HS-5 (cell line): ENCODE measurements at regions not wholly inside any gene's neighbourhood (a gene's known extent, or its start where the extent isn't known, plus 50 kb on each side); places are given as distances from the start of the nearest gene placed in this dataset.
"Not testable (repeated sequence)": the region's sequence is repeated elsewhere in the genome, so short reads cannot be mapped to it uniquely, and the experiment has no call there.

Source experiments
- DNase-seq: peaks from one replicate; pipeline ENCODE4 v3.0.0-alpha.2; 2012; ENCODE audit warnings: low read depth

- DNase-seq: no peak
These were observed 160.4 kb downstream of the UACA start for GRCh38 chr15:70602834-70603560.

DNA sequence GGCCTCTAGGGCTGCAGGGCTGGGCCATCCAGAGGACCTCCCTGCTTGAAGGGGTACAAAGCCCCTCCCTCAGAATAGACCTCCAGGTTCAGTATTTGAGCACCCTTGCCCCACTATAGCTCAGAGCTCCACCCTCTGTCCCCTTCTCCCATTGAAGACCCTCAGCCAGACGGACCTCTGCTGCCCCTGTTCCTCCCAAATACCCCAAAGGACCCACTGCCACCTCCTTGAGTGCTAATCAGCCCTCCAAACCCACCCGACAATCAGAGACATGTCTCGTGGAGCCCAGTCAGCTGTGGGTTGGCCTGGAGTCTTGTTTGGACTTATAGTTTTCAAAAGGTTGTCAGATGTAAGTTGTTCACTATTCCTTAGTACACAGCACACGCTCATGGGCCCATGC, 161.1 kb downstream of the UACA start:
- DNase-seq: no peak

GRCh38 chr15:70597945-70598344, 165.4 kb downstream of the UACA start:
- DNase-seq: no peak

DNA sequence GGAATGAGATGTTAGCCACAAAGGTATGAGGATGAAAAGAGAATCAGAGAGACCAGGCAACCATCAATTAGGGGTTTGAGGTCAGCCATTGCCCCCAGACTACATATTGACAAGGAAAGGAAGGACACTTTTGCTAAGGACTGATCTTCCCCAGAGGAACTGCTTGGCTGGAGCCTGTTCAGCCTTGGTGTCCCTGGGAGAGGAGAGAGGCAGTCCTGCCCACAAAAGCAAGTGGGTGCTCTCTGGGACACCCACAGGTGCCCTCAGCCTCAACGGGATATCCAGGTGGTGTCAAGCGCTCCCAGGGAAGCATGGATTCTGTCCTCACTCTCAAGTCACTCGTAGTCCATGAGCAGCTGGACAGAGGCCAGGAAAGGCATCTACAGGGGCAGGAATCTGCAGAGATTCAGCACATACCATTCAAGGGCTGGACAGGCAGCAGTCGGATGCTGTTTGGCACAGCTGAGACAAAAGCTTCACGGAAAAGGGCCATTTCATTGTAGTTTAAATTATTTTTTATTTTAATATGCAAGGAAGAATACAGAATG, 166.2 kb downstream of the UACA start:
- DNase-seq: no peak

DNA sequence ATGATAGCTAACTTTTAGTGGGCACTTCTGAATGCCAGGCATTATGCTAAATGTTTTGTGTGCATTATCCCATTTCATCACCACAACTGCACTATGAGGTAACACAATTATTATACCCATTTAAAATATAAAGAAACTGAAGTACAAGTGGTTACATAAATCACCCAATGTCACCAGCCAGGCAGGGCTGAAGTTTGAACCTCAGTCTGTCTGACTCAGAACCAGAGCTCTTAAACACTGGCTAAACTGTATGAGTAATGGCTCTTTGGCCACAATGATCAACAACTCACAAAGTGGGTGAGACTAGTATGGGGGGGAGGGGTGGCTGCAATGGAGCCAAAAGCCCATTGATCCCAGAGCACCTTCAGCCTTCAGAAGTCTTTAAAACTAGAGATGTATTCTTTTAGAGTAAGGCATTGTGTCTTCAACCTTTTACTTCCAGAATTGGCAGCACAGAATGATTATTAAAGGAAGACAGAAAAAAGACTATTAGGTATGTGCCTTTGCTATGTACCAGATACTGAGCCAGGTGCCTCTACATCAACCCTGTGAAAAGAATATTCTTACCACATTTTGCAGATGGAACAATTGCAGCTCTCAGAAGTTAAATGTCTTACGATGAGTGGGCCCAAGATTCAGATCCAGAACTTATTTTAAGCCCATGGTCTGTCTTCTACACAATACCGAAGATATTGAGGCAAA, 166.9 kb downstream of the UACA start:
- peak; percentile 28 for DNase-seq

DNA sequence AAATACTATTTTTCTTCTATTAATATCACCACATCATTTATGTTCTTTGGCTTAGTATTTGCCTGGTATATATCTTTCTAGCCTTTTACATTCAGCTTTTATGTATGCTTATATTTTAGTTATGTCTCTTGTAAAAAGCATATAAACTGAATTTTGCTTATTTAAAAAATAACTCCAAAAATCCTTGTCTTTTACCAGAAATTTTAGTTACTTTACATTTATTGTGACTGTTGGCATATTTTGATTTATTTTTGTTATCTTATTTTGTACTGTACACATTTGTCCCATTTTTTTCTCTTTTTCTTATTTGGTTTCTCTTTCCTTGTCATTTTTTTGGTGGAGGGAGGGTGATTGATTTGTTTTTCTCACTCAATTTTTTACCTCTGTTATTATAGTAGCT, 169.6 kb downstream of the UACA start:
- no peak for DNase-seq

DNA sequence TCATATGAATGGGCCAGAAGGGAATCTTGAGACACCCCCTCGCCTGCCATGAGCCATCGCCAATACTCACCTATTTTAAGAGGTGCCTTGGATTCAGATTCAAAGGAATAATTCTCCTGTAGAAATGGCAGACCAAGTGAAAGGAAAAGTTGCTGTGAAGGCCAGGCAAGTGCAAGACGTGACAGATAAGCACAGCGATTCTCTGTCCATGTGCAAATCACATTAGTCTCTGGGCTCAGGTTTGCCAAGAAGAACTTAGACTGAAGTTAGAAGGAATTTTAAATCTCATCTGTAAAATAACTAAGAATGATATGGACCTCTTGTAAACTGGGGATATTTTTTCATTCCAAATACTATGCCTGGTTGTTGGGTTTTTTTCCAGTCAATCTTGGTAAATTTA, 173.6 kb downstream of the UACA start:
- no peak for DNase-seq

DNA sequence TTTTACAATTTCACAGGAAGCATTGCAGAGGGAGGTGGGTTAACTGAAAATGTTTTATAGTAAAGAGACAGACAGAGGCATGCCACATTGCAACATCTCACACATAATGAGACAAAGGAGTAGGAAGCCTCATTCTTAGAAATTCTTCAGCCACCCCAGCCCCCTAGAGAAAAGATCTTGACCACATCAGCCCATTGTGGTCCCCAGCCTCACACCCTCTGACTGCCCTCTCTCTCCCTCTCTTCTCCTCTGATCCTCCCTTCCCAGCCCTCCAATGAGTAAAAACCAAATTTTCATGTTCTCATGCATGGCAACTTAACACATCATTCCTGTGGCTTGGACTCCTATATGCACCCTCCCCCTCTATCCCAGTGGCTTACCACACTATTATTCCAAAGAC, 174.1 kb downstream of the UACA start:
- DNase-seq: no peak

- DNase-seq: no peak
These were observed 174.7 kb downstream of the UACA start for GRCh38 chr15:70588613-70589012.

DNA sequence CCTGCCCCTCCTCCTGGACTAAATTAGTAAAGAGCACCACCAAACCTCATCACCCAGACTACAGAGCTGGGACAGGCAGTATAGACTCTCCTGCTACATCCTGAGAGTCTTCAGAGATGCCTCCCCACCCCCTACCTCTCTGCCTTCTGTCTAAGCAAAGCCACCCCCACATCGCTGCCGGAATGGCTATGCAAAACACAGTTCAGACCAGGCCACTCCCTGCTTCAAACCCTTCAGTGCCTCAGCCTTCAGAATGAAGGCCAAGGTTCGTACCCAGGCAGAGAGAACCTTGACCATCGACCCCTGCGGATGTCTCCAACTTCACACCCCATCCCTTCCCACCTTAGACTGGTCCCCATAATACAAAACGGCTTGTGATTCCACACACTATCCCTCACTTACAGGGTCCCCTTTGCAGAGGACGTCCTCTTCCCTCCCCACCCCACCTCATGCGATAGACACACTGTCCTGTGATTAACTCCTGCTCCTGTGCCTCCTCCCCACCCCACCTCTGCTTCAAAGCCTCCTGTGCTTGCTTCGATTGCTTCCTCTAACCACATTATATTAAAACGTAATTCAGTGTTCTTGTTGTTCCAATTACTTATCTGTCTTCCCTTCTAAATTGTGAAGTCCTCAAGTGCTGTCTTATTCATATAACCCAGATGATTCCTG, 175.3 kb downstream of the UACA start:
- no peak for DNase-seq

- not testable (repeated sequence) for DNase-seq
These were observed 176.2 kb downstream of the UACA start for GRCh38 chr15:70587012-70587634.

- DNase-seq: no peak
These were observed 177.1 kb downstream of the UACA start for GRCh38 chr15:70586241-70586640.

DNA sequence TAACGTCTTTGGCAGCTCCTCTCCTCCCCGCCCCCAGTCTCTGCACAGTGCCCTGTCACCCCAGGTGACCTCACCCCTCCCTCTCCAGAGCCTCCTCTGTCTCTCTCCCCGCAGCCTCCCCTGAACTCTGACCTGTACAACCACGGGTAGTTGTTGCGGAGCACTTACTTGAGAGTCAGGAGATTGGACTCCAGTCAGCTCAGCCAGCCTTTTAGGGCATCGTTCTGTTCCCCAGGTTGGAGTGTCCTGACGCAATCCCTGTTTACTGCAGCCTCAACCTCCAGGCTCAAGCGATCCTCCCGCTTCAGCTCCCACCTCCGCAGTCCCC, 177.7 kb downstream of the UACA start:
- DNase-seq: no peak

DNA sequence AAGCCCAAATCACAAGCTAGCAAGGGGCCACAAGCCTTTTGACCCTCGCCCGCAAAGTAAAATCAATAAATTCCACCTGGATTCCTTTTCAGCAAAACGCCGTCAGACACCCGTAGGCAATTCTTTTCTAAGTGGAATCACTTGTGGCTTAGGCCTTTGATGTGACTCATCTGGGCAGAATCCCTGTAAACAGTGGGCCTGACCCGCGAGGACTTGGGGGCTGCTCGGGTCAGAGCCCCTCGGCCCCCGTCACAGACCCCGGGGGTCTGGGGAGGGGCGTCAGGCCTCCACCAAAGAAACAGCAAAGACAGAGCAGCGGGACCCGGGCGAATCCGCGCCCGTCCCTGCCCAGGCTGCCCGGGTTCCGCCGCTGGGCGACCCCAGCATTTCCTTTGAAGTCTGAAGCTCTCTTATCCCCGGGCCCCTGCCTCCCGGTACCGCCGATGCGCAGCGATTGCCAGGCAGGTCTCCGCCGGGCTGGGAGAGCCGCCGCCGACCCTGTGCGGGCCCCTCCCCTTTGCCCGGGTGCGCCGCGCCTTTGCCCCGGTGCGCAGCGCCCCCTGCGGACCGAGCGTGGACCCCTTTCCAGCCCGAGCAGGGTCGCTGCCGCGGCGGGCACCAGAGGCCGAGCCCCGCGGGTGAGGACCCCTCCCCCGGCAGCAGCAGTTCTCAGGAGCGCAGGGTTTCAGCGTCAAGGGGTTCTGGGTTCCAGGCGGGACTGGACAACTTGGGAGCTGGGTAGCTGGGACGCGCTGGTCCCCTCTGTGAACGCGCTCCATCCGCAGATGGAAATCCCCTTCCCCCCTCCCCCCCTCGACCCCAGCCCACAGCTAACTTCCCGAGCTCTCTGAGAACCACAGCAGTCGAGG, 178.3 kb downstream of the UACA start:
- DNase-seq: no peak

DNA sequence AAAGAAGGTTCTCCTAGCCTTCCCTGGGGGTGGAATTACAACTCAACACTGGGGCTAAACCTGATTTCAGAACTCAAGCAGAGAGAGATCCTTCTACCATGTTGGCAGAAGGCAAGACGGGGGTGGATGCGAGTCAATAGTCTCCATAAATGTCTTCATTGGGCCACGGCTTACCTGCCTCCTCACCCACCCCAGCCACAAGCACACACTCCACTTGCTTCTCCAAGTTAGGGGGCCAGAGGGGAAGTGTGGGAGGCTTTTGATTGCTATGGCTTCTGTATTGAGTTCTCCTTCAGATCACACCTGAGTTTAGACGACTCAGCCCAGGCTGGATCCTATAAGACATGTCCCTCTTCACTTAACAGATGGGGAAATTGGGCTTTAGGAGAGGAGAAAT, 178.9 kb downstream of the UACA start:
- no peak for DNase-seq

DNA sequence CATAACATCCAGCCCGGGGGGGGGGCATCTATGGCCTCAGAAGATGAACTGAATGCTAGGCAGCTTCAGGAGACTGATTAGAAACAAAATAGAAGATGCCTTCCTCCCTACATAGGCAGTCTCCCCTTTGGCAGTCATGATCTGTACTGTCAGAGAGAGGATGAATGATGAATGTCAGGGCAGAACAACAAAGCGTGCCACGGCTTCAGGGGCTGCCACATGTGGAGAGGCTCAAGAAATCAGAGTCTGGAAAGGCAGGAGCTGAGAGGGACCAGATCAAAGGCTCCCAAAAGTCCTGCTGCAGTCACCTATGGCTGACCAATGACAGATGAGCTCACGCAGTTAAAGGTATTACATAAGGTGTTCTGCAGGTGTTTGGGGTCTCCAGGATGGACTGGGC, 180.4 kb downstream of the UACA start:
- no peak for DNase-seq

- no peak for DNase-seq
These were observed 181.0 kb downstream of the UACA start for GRCh38 chr15:70582143-70582945.

DNA sequence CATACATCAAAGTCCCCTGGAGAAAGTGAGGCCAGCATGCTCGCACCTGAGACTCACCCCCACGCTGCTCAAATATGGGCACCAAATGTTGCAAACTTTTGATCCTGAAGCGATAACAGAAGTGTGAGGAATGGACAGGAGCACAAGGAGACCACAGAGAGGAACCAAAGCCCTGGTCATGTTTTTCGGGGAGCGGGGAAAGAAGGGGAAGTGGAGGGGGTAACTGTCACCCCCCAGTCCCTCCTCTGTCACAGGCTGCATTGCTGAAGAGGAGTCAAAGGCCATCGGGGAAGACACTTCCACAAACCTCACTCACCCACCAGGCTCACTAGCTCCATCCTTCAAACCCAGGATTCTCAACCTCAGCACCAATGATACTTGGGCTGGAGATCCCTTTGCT, 182.4 kb downstream of the UACA start:
- no peak for DNase-seq

DNA sequence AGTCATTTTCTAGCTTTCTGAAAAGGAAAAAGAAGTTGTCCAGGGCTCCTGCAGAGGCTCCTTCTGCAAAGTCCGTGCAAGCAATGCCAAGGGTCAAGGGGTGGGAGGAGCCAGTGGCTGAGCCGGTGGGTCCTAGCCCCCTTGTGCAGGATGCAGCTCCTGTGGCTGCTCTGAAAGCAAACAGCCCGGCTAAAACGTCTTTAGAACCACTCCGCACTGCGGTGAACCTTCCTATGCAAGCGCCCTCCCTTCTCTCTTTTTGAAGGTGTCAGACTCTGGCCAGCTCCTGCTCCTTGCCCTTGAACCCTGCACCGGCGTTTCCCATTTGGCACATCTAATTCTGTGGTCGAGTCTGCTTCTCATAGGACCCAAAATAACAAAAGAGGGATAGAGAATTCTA, 183.1 kb downstream of the UACA start:
- no peak for DNase-seq

DNA sequence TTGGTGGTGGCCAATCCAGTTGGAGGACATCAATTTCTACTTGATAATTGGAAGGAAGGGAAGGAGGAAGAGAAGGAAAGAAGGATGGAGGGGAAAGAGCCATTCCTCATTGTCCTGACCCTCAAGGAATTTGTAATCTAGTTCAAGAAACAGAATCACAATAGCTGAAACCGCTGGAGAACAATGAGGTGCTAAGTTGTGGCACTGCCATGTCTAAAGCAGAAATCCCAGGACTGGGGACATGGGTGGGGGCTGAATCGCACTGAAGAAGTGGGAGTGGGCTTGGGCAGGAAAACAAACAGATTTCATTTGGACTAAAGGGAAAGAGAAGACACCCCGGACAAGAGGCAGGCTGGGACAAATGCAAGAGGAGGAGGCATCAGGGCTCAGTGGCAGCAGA, 183.6 kb downstream of the UACA start:
- no peak for DNase-seq

- no peak for DNase-seq
These were observed 185.2 kb downstream of the UACA start for GRCh38 chr15:70578196-70578595.
